ENCODE measurements at regions not wholly inside any gene's neighbourhood (a gene's known extent, or its start where the extent isn't known, plus 50 kb on each side); places are given as distances from the start of the nearest gene placed in this dataset.
A peak's percentile ranks its signal among the peaks of the same experiment; 100 is the strongest.

- TF ChIP-seq PRDM15 (CRISPR knock-in tag; IDR thresholded peaks at IDR 0.05) (no peak), FOXK2 (IDR thresholded peaks at IDR 0.05) (no peak), IRF4 (IDR thresholded peaks at IDR 0.05; ENCODE audit: low read depth, low read length) (0 out of 2 replicates have a peak, but pooled peaks have one; percentile 48), PBX3 (IDR thresholded peaks at IDR 0.05; ENCODE audit: insufficient replicate concordance, low read depth, low read length) (no peak), ZNF592 (IDR thresholded peaks at IDR 0.05) (no peak), IKZF2 (IDR thresholded peaks at IDR 0.05) (peak; percentile 40 to 44; a peak in 2 of 4 replicates), NFYA (IDR thresholded peaks at IDR 0.05; ENCODE audit: borderline replicate concordance, low read depth, low read length) (no peak), PKNOX1 (IDR thresholded peaks at IDR 0.05) (0 out of 2 replicates have a peak, but pooled peaks have one; percentile 11), ZNF384 (IDR thresholded peaks at IDR 0.05; ENCODE audit: borderline replicate concordance, low read depth, low read length) (no peak), CHD1 (IDR thresholded peaks at IDR 0.05; ENCODE audit: low read depth, low read length) (no peak), EP300 (IDR thresholded peaks at IDR 0.05; ENCODE audit: borderline replicate concordance in 1 of 2, control insufficient read depth in 1 of 2, low read depth in 2 of 2, low read length in 2 of 2) (peak in 1 of 2 experiments; percentile 31; a peak in 1 of 4 replicates), IKZF1 (conservative IDR thresholded peaks at IDR 0.05) (peak; percentile 62), CHD2 (IDR thresholded peaks at IDR 0.05; ENCODE audit: borderline replicate concordance, low read depth, low read length) (no peak), YY1 (IDR thresholded peaks at IDR 0.05; ENCODE audit: low read depth, low read length) (no peak), RUNX3 (IDR thresholded peaks at IDR 0.05; ENCODE audit: low read length) (peak; percentile 83), KAT2A (conservative IDR thresholded peaks at IDR 0.05; ENCODE audit: control insufficient read depth, low read depth, low read length) (no peak), SPI1 (IDR thresholded peaks at IDR 0.05; ENCODE audit: borderline replicate concordance, insufficient read depth, low read depth, low read length) (peak; percentile 74), POU2F2 (IDR thresholded peaks at IDR 0.05; ENCODE audit: borderline replicate concordance, low read depth, low read length) (0 out of 3 replicates have a peak, but pooled peaks have one; percentile 20)
These were observed 1216.6 kb upstream of the PIK3C3 start (continued) for GRCh38 chr18:40738321-40738880.

Data from GM12878 (cell line).